ENCODE measurements at regions not wholly inside any gene's neighbourhood (a gene's known extent, or its start where the extent isn't known, plus 50 kb on each side); places are given as distances from the start of the nearest gene placed in this dataset.

- TF ChIP-seq CTCF (IDR thresholded peaks at IDR 0.05) (no peak), POLR2A (IDR thresholded peaks at IDR 0.05) (no peak)
Observed at GRCh38 chr13:58574791-58575190, 943.2 kb downstream of the PCDH17 start.
